Mesothelial cell of epicardium (in vitro differentiated cells): ENCODE measurements at regions not wholly inside any gene's neighbourhood (a gene's known extent, or its start where the extent isn't known, plus 50 kb on each side); places are given as distances from the start of the nearest gene placed in this dataset.
"Not testable (repeated sequence)": the region's sequence is repeated elsewhere in the genome, so short reads cannot be mapped to it uniquely, and the experiment has no call there.

ENCODE experiments used
- DNase-seq, 2 experiments: peaks; one replicate each; pipeline ENCODE4 v3.0.0; 2021; ENCODE audit warnings: low spot score in 2 of 2; ENCODE audit not compliant: unreplicated experiment in 2 of 2
- H3K27ac Mint-ChIP-seq: 2 replicates; pipeline ENCODE4 v1.8.0; 2021; ENCODE audit warnings: mixed read lengths
- H3K27me3 Mint-ChIP-seq: 2 replicates; pipeline ENCODE4 v1.8.0; 2021; ENCODE audit warnings: low read depth, mixed read lengths
- H3K36me3 Mint-ChIP-seq: 2 replicates; pipeline ENCODE4 v1.8.0; 2021; ENCODE audit warnings: mixed read lengths
- H3K4me1 Mint-ChIP-seq: 2 replicates; pipeline ENCODE4 v1.8.0; 2021; ENCODE audit warnings: mixed read lengths
- H3K4me3 Mint-ChIP-seq: 2 replicates; pipeline ENCODE4 v1.8.0; 2021; ENCODE audit warnings: mild to moderate bottlenecking, moderate library complexity, mixed read lengths
- H3K9me3 Mint-ChIP-seq: 2 replicates; pipeline ENCODE4 v1.8.0; 2021; ENCODE audit warnings: mixed read lengths
- CTCF ChIP-seq: fragments of 200-600 bp; sonication (generic); IDR thresholded peaks from one replicate; pipeline ENCODE4 v1.5.0; 2021; ENCODE audit warnings: antibody characterized with exemption; ENCODE audit not compliant: unreplicated experiment

- Mint-ChIP-seq H3K27me3 (no peaks in the 10 kb centered on the region), H3K27ac (no peak overlapping the region), H3K4me3 (no peak overlapping the region), H3K36me3 (no peaks in the 10 kb centered on the region), H3K4me1 (no peaks in the 10 kb centered on the region), H3K9me3 (no peaks in the 10 kb centered on the region)
- TF ChIP-seq CTCF = no peak
- DNase-seq = no peak
Measured at GRCh38 chr3:170656284-170656683, 70.4 kb upstream of the SLC7A14 start.

GRCh38 chr3:170653801-170654200 lies 67.9 kb upstream of the SLC7A14 start:
- no peak overlapping the region for H3K27ac Mint-ChIP-seq
- H3K4me3 Mint-ChIP-seq = no peak overlapping the region
- H3K9me3 Mint-ChIP-seq = no peaks in the 10 kb centered on the region
- TF ChIP-seq CTCF = no peak
- H3K4me1 Mint-ChIP-seq = peaks cover 6% of the 10 kb centered on the region
- H3K36me3 Mint-ChIP-seq = no peaks in the 10 kb centered on the region
- DNase-seq = no peak
- no peaks in the 10 kb centered on the region for H3K27me3 Mint-ChIP-seq

- H3K4me3 Mint-ChIP-seq = no peak overlapping the region
- no peak overlapping the region for H3K27ac Mint-ChIP-seq
- no peak for DNase-seq
- H3K36me3 Mint-ChIP-seq = no peaks in the 10 kb centered on the region
- H3K27me3 Mint-ChIP-seq = no peaks in the 10 kb centered on the region
- peaks cover 15% of the 10 kb centered on the region for H3K9me3 Mint-ChIP-seq
- peaks cover 6% of the 10 kb centered on the region for H3K4me1 Mint-ChIP-seq
- TF ChIP-seq CTCF = no peak
Measured at GRCh38 chr3:170651260-170651845, 65.5 kb upstream of the SLC7A14 start.

GRCh38 chr3:170650557-170650956 lies 64.7 kb upstream of the SLC7A14 start:
- H3K9me3 Mint-ChIP-seq = peaks cover 23% of the 10 kb centered on the region
- not testable (repeated sequence) for H3K4me1 Mint-ChIP-seq, H3K27me3 Mint-ChIP-seq, DNase-seq, H3K36me3 Mint-ChIP-seq, H3K27ac Mint-ChIP-seq, H3K4me3 Mint-ChIP-seq

GRCh38 chr3:170644711-170645110 lies 58.8 kb upstream of the SLC7A14 start:
- Mint-ChIP-seq H3K27ac (peak overlapping the region; percentile 31), H3K9me3 (peaks cover 31% of the 10 kb centered on the region)

GRCh38 chr3:170643831-170644230 lies 58.0 kb upstream of the SLC7A14 start:
- Mint-ChIP-seq H3K27ac (no peak overlapping the region), H3K9me3 (peaks cover 31% of the 10 kb centered on the region), H3K27me3 (no peaks in the 10 kb centered on the region), H3K4me1 (peaks cover 8% of the 10 kb centered on the region), H3K4me3 (no peak overlapping the region), H3K36me3 (no peaks in the 10 kb centered on the region)
- no peak for TF ChIP-seq CTCF
- no peak for DNase-seq

More at GRCh38 chr3:170644711-170645110, 58.8 kb upstream of the SLC7A14 start:
- Mint-ChIP-seq H3K4me3 (no peak overlapping the region), H3K27me3 (no peaks in the 10 kb centered on the region), H3K36me3 (no peaks in the 10 kb centered on the region), H3K4me1 (peaks cover 8% of the 10 kb centered on the region)
- TF ChIP-seq CTCF = no peak
- no peak for DNase-seq
